SK-N-SH treated with all-trans-retinoic acid at 6 μM for 48 hours (cell line): ENCODE measurements at regions not wholly inside any gene's neighbourhood (a gene's known extent, or its start where the extent isn't known, plus 50 kb on each side); places are given as distances from the start of the nearest gene placed in this dataset.

Source experiments
- ARNTL ChIP-seq: fragments of 450-650 bp; formaldehyde crosslinking; IDR thresholded peaks from 2 replicates; pipeline ENCODE4 v1.5.0; 2020; ENCODE audit warnings: low read depth, mild to moderate bottlenecking, moderate library complexity, borderline replicate concordance
- CREB5 ChIP-seq: fragments of 250-450 bp; sonication (Bioruptor Pico); IDR thresholded peaks from 2 replicates; pipeline ENCODE4 v1.5.1; 2020; ENCODE audit warnings: low read depth, mild to moderate bottlenecking, moderate library complexity
- PATZ1 ChIP-seq: fragments of 250-450 bp; sonication (Bioruptor Pico); IDR thresholded peaks from 2 replicates; pipeline ENCODE4 v1.8.0; 2020; ENCODE audit warnings: mild to moderate bottlenecking, moderate library complexity, borderline replicate concordance
- POU6F1 ChIP-seq: fragments of 250-450 bp; sonication (Bioruptor Pico); IDR thresholded peaks from 2 replicates; pipeline ENCODE4 v1.8.0; 2021; ENCODE audit warnings: low read depth, mild to moderate bottlenecking, moderate library complexity, borderline replicate concordance
- RARB ChIP-seq: fragments of 250-450 bp; sonication (Bioruptor Pico); IDR thresholded peaks from 2 replicates; pipeline ENCODE4 v1.8.0; 2021; ENCODE audit warnings: mild to moderate bottlenecking, moderate library complexity
- TOX ChIP-seq: fragments of 250-450 bp; sonication (Bioruptor Pico); IDR thresholded peaks from 2 replicates; pipeline ENCODE4 v1.8.0; 2021; ENCODE audit warnings: mild to moderate bottlenecking, moderate library complexity, borderline replicate concordance
- ZFP3 ChIP-seq: fragments of 250-450 bp; sonication (Bioruptor Pico); IDR thresholded peaks from 2 replicates; pipeline ENCODE4 v1.5.0; 2020; ENCODE audit warnings: mild to moderate bottlenecking, moderate library complexity
- ZFP30 ChIP-seq: fragments of 450-650 bp; formaldehyde crosslinking; IDR thresholded peaks from 2 replicates; pipeline ENCODE4 v1.5.0; 2022; ENCODE audit warnings: mild to moderate bottlenecking, moderate library complexity
- ZNF565 ChIP-seq: fragments of 450-650 bp; formaldehyde crosslinking; conservative IDR thresholded peaks from 2 replicates; pipeline ENCODE4 v1.5.0; 2020; ENCODE audit warnings: low read depth, mild to moderate bottlenecking, moderate library complexity
- ZNF8 ChIP-seq: fragments of 450-650 bp; formaldehyde crosslinking; IDR thresholded peaks from 2 replicates; pipeline ENCODE4 v1.5.0; 2020; ENCODE audit warnings: mild to moderate bottlenecking, moderate library complexity
- TF ChIP-seq, protein P1 (sequence below): fragments of 250-450 bp; sonication (Bioruptor Pico); IDR thresholded peaks from 2 replicates; pipeline ENCODE4 v1.5.0; 2020; ENCODE audit warnings: mild to moderate bottlenecking, moderate library complexity

DNA sequence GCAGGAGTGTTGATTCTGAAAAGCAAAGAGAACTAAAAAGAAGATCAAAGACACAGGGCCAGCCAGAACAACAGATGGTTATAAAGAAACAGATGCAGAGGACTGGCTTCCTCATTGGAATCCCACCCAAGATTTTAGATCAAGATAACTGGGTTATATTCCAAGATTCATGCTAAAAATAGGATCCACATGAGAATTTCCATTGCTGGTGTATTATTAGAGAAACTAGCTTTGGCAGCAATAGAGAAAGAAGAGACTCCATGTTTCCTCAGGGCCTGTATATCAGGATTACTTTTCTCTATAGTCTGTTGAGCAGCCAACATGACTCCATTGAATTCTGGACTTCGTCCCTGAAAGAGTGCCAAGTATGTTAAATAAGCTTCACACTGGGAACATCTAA is 367.3 kb downstream of the TUSC1 start:
- TF ChIP-seq RARB (no peak), ZFP3 (CRISPR knock-in tag) (no peak), ARNTL (no peak), PATZ1 (no peak), CREB5 (CRISPR knock-in tag) (no peak), ZNF565 (CRISPR knock-in tag) (no peak), TOX (CRISPR knock-in tag) (no peak), ZNF8 (no peak), POU6F1 (CRISPR knock-in tag) (no peak), ZFP30 (no peak)
- TF ChIP-seq, protein P1, sequence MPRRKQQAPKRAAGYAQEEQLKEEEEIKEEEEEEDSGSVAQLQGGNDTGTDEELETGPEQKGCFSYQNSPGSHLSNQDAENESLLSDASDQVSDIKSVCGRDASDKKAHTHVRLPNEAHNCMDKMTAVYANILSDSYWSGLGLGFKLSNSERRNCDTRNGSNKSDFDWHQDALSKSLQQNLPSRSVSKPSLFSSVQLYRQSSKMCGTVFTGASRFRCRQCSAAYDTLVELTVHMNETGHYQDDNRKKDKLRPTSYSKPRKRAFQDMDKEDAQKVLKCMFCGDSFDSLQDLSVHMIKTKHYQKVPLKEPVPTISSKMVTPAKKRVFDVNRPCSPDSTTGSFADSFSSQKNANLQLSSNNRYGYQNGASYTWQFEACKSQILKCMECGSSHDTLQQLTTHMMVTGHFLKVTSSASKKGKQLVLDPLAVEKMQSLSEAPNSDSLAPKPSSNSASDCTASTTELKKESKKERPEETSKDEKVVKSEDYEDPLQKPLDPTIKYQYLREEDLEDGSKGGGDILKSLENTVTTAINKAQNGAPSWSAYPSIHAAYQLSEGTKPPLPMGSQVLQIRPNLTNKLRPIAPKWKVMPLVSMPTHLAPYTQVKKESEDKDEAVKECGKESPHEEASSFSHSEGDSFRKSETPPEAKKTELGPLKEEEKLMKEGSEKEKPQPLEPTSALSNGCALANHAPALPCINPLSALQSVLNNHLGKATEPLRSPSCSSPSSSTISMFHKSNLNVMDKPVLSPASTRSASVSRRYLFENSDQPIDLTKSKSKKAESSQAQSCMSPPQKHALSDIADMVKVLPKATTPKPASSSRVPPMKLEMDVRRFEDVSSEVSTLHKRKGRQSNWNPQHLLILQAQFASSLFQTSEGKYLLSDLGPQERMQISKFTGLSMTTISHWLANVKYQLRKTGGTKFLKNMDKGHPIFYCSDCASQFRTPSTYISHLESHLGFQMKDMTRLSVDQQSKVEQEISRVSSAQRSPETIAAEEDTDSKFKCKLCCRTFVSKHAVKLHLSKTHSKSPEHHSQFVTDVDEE (CRISPR knock-in tag), result no peak
